GM21367 (cell line): ENCODE measurements at regions not wholly inside any gene's neighbourhood (a gene's known extent, or its start where the extent isn't known, plus 50 kb on each side); places are given as distances from the start of the nearest gene placed in this dataset.

Experiments
- ATAC-seq: cut with Tn5 transposase; IDR thresholded peaks from one replicate; pipeline ENCODE4 v1.9.1; 2021; ENCODE audit not compliant: unreplicated experiment

DNA sequence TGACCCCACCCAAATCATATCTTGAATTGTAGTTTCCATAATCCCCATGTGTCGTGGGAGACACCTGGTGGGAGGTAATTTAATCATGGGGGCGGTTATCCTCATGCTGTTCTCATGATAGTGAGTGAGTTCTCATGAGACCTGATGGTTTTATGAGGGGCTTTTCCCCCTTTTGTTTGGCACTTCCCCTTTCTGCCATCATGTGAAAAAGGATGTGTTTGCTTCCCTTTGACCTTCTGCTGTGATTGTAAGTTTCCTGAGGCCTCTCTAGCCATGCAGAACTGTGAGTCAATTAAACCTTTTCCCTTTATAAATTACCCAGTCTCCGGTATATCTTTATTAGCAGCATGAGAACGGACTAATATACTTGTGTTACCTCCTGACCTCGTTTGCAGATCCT is 156.6 kb upstream of the MTNR1B start:
- no peak for ATAC-seq

DNA sequence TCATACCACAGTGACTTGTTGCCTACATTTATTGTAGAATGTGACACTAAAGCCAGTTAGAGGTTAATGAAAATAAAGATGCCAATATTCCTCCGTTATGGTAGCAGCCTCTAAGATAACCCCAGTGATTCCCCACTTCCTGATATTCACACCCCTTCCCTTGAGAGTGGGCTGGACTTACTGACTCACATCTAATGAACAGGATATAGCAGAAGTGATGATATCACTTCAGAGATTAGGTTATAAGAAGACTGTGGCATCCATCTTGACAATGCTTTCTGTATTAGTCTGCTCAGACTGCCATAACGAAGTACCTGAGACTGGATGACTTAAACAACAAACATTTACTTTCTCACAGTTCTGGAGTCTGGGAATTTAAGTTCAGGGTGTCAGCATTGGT is 149.6 kb upstream of the MTNR1B start:
- ATAC-seq: no peak

DNA sequence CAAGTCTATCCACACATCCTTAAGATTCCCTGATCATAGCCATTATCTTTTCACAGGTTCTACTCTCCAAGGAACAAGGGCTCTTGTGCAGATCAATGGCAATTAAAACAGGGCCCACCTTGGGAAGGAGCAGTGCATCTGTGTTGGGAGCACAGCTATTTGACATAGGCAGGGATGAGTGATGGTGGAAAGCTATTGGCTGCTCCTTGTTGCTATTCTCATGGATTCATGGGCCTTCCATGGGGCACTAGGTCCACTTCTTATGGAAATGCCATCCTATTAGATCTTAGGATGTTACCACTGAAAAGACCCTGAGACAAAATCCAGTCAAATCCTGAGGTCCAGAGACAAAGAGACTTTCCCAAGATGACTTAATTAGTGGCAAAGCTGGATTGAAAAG is 148.6 kb upstream of the MTNR1B start:
- ATAC-seq: no peak

DNA sequence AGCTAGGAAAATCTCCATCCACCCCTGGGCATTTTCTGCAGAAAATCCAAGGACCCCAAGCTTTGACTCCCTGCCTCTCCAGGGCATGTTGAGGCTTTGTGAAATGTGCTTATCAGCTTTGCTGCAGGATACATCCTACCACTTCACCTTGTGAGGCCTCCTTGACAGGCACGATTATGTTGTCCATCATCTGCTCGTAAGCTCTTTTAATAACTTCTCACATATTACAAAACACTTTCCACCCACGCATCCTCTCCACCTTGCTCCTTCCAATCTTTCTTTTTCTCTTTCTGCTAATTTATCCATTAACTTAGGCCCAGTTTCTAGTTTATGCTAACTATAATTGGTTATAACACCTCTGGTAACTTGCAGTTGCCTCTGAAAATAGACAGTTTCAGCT is 147.0 kb upstream of the MTNR1B start:
- ATAC-seq: no peak

DNA sequence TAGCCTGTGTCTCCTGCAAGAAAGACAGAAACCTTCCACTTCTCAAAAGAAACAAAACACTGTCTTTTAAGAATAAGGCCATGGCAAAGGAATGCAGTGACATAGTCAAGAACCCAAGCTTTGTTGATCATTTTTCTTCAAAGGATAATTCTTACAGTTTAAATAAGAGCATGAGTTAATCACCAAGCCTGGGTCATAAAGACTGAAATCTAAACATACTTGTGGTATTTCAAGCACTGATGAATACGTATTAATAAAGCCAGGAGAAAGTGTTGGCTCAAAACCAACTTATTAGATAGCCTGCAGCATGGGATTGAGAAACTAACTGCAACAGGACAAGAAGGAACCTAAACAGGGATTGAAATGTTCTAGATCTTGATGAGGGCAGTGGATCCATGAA is 143.3 kb upstream of the MTNR1B start:
- no peak for ATAC-seq

DNA sequence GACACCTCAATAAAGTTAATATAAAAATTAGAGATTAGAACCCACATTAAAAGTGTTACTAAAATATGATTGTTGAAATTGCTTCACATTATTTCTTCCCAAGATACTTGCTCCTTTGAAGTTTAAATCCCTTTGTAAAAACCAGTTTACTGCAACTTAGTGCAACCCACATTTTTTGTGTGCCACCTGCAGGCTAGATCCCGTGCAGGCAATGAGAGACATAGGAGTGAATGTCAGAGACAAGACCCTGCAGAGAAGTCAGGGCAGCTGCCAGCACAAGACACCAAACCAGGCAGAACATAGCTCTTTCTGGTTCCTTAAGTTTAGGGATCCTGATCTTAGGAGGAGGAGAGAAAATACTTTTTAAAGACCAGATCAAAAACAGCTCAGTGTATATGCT is 142.8 kb upstream of the MTNR1B start:
- ATAC-seq: no peak

DNA sequence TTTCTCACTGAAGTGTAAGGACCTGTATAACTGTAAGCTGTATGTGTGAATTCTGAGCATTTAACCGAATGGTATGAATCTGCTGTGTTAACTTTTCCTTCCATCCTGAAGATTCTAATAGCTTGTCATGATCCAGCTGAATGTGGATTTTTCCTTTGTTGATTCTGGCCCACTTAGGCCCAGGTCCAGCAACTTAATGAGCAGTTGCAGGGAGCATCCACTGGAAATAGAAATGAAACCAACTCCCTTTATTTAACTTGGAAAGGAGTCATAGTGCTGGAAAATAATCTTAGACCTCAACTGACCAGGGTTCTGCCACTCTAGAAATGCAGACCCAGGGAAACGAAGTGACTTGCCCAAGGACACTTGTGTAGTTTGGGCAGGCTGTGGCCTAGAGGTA is 142.3 kb upstream of the MTNR1B start:
- no peak for ATAC-seq

DNA sequence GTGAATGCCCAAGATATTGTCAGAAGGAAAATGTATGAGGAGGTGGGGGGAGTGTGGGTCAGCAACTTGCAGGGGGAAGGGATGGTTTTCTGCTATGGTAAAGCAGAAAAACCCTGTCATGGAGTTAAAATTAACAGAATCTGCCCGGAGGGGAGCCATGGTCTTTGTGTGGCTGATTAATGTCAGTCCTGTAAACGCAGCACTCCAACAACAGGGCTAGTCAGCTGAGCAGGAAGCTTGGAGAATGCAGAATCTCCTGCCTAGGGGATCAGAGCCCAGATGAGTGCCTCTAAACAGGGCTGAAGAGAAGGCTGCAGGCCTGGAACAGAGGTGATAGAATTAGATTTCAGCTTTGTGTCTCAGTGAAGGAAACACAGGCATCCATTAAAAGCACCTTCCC is 140.9 kb upstream of the MTNR1B start:
- ATAC-seq: no peak

DNA sequence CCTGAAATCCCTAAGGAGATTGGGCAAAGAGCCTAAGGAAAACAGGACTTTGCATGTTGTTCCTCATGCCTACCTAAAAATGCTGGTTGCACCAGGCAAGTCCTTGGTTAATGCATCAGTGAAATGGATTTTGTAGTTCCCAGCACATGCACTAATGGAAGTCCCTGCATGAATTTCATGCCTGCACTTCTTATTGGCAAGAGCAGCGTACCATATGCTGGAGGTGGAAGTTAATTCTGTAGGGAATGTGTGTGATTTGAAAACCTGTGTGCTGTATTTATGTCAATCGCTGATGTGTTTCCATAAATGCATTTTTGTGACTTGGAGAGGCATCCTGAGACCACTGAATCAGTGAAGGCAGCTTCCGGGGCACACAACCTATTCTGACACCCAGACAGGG is 140.3 kb upstream of the MTNR1B start:
- ATAC-seq: no peak

DNA sequence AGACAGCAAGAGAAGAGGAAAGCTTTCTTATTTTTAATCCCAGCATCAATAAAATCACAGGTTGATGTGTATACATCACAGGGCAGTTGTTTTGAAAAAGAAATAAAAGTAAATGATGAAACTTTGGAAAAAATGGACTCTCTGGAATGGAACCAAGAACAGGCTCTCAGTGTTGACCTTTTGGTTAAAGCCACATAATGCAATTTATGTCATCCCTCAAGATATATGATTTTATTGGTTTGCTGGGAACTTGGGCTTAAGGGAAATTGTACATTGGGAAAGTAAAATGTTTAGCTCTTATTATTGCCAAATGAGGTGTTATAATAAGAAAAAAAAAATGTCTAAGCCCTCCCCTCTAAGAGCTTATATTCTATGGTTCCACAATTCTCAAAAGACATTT is 139.8 kb upstream of the MTNR1B start:
- no peak for ATAC-seq

DNA sequence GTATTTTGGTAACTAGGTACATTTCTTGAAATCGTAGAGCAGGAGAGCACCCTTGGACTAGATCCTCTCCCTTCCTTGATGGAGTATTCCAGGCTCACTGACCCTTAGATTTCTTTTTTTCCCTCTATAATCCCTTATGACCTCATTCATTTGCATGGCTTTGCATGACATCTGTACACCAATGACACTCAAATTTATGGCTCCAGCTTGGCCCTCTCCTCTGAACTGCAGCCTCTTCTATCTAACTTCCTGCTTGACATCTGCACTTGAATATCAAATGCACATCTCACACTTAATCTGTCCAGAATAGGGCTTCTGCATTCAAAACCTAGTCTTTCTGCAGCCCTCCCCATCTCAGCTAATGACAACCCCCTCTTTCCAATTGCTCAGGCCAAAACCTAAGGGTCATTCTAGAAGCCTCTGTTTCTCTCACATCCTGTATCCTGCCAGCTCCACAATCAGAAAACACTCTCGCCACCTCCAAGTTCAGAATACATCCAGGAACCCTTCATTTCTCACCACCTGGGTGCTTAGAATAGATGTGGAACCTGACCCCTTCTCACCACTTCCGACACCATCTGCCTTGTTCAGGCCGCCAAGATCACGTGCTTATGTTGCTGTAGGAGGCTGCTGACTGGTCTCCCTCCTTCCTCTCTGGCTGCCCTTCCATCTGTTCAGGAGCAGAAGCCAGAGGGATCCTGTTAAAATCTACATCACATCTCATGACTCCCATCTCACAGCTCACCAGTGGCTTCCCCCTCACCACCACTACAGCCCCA is 138.9 kb upstream of the MTNR1B start:
- ATAC-seq: no peak

DNA sequence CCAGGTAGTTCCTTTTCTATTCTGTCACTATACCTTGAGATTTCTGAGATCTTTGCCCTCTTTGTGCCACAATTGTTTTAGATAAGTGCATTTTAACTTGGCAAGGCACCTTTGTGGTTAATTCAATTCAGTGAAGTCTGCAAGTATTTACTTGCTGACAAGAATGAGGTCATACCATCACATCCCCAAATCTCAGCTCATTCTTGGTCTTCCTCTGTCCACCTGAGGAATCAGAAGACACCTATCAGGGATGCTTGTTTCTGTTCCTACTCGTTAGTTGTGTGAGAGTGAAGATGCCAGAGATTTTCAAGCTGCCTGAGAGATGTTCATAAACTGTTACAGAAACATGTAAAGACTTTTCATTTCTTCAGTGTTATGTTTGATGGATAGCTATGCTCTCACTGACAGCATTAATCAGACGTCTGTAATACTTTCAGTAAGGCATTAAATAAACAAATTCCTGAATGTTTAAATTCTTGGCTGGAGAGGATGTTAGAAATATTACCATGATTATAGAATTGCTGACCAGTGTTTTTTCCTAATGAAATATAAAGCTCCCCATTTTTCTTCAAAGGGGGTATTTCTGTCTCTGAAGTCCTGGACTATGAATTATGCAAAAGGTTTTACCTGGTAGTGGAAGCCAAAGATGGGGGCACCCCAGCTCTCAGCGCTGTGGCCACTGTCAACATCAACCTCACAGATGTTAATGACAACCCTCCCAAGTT is 135.0 kb upstream of the MTNR1B start:
- ATAC-seq: no peak

DNA sequence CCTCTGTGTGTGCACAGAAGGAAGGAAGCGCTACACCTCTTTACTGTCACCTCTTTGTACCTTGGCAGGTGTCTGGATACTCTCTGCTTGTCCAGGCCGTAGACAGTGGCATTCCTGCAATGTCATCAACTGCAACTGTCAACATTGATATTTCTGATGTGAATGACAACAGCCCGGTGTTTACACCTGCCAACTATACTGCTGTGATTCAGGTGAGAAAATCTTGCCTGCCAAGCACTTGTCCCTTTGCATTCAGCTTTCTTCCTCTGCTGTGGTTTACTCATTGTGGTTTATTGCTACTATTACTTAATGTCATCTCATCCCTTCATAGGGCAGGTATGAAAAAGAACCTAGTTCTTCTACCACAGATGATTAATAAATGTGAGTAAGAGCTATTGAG is 131.9 kb upstream of the MTNR1B start:
- no peak for ATAC-seq

DNA sequence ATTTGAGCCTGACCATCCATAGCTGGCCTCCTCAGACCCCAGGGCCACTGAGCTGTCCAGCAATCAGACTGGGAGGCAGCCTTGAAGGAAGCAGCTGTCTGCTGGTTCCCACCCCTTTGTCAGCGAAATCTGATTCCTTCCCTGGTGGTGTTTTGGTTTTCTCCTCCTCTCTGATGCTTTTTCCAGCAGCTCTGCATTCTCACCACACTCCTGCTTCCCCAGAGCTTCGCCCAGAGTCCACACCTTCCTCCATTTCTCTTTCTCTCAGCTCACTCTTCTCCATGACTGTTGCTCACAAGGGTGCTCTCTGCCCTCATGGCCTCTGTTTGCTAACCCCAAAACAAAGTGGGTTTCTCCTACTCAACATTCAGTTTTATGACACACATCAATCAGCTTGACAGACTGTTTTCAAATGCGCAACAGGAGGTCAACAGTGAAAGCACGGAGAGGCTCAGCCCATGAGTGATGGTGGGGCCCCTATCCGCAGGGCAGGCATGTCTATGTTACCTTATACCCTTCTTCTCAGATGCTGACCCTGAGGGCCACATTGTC is 130.6 kb upstream of the MTNR1B start:
- no peak for ATAC-seq

DNA sequence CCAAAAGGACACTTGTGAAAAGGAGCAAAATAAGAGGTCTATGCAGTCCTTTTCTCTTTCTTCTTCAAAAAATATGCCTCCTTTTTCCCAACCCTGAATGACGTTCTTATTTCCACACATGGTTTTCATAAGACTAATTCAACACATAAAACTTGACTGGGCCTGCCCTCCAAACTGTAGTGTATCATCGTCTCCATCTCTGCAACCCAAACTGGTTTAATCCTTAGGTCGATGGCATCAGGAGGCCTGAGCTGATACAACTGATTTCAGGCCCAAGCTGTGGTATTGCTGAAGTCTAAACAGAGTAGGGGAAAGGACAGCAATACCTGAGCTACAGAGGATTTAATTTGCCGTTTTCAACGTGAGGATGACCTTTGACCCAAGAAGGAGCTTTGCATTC is 130.0 kb upstream of the MTNR1B start:
- ATAC-seq: no peak

DNA sequence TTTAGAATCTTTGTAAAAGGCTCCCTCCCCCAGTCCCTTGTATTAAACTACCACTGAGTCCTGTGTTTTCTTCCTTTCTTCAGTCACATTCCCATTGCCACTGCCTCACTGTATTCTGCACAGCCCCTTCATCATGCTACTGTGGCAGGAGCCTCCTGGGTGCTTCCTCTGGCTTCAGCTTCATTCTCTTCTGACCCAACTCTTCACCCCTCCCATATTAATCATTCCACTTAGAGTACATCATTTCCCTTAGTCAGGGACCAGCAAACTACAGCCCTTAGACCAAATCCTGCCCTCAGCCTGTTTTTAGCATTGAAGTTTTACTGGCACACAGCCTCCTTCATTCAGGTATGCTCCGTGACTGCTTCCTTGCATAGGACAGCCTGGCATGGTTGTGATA is 127.7 kb upstream of the MTNR1B start:
- no peak for ATAC-seq

DNA sequence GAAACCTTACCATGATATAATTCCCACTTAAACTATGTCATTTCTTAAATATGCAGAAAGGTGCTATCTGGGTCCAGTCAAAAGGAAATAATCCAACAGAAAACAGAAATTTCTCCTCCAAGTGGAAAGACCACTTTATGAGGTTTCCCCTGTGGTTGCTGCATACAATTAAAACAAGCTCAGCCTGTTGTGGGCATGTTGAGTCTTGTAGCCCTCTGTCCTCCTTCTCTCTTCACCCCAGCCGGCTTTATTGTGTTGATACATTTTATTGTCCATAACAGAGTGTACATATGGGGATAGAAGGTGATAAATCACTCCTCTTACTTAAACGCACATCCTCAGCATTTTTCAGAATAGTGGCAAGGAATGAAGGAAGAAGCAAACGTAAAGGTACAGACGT is 126.0 kb upstream of the MTNR1B start:
- no peak for ATAC-seq

DNA sequence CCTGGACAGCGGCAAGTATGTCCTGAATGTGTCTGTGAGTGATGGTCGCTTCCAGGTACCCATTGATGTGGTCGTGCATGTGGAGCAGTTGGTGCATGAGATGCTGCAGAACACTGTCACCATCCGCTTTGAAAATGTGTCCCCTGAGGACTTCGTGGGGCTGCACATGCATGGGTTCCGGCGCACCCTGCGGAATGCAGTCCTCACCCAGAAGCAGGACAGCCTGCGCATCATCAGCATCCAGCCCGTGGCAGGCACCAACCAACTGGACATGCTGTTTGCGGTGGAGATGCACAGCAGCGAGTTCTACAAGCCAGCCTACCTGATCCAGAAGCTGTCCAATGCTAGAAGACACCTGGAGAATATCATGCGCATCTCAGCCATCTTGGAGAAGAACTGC is 125.3 kb upstream of the MTNR1B start:
- ATAC-seq: no peak

DNA sequence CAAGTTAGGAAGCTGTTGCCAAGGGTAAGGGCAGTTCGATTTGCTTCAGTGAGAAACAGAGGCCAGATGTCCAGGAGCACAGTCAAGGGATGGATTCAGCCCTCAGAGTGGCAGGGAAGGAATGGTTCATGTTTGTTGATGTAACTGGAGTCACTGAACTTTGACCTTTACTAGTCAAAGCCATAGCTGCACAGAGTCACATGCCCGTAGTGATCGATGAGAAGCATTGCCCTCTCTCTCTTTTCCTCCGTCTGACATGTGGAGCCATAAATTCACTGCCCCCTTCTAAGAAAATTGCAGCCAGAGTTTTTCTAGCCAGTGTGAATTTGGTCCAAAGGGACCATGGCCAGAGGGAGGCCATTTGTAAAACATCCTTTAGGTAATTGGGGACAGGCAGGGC is 124.1 kb upstream of the MTNR1B start:
- no peak for ATAC-seq

DNA sequence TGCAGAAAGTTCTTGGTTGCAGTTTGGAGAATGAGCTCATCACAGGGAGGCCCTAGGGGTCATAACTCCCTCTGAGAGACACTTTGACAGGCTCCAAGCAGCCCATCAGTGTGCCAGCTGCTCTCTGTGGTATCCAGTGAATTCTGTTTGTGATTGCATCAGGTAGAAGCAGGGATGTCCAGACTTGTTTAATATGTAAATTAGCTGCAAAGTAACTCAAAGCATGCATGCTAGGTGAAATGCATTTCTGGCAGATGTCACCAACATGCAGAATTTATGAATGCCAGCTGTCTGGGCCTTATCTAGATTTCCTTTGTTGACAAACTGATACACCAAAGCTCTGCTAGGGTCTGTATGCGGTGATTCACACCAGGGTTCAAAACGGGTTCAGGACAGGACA is 123.6 kb upstream of the MTNR1B start:
- ATAC-seq: no peak

DNA sequence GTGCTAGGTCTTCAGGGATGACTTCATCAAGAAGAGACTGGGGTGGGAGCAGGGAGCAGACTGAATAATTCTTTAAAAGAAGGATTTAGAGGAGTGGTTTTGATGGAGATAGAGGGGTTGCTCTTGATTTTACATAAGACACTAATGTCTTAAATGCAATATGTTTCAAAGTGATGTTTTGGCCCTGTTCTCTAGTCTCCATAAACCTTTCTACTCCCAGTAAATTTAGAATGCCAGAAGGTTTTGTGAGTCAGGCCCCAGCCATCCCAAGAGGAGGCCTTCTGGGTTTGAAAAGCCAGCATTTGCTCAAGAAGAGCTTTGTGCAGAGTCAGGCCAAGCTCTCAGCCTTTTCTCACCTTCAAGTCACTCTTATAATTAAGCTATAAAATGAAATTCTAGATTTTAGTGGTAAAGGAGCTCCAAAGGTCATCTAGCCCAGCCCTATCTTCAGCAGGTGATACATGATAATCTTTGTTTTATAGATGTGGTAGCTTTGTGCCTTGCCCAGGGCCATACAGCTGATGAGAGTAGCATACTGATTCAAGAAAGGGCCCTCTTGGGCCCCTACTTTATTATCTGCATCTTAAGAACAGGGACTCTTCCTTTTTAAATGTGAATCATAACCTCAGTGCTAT is 122.8 kb upstream of the MTNR1B start:
- no peak for ATAC-seq

DNA sequence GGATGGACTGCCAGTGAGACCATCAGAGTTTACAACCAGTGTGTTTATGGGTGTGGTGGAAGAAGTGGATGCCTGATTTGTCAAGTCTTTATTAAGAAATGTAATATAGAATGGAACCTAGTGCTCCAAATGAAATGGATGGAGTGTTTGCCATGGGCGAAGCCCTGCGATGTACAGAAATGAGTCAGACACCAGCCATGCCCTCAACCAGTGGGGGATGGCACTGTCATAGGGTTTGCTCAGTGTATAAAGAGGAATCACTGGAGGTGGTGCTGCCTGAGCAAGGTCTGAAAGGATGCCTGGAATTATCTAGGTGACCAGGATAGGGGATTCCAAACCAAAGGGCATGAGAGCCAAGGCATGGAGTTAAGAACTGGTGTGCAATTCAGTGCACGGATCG is 120.9 kb upstream of the MTNR1B start:
- ATAC-seq: no peak
